NCI-H2171 treated with DMSO at 0.1 percent for 48 hours (cell line): ENCODE measurements at regions not wholly inside any gene's neighbourhood (a gene's known extent, or its start where the extent isn't known, plus 50 kb on each side); places are given as distances from the start of the nearest gene placed in this dataset.

Experiments
- DNase-seq: peaks from one replicate; lab custom pipeline; 2025; lab: John Stamatoyannopoulos, UW

DNA sequence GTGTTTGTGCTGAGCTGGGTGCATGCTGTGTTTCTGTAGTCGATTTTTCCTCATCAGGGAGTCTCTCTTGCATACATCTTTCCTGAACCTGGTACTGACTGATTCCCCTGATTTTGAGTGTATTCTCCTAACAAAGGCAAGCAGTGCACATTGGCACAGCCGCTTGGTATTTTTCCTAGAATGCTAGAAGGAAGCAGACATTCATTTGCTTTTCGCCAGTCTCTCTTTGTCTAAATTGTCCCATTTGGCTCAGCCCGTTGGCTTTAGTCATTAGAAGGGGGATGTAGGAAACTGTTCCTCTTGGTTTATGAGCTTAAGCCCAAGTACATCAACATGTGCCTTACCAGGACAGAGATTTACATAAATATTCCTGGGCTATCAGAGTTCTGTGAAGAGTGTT is 266.1 kb upstream of the TMTC4 start:
- peak; percentile 4 for DNase-seq

DNA sequence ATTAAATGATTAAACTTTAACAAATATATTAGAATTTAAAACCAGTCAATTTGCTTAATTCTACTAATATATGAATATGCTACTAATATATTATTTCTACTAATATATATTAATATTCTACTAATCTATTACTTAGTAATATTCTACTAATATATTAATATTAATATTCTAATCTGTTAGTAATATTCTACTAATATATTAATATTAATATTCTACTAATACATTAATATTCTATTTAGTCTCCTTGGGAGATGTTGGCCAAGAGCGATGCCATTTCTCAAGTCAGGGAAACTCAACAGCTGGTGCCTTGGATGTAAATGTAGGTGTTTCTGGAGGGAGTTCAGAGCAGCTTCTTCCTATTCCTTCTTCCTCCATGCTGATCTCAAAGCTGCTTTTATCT is 259.2 kb upstream of the TMTC4 start:
- DNase-seq: no peak

DNA sequence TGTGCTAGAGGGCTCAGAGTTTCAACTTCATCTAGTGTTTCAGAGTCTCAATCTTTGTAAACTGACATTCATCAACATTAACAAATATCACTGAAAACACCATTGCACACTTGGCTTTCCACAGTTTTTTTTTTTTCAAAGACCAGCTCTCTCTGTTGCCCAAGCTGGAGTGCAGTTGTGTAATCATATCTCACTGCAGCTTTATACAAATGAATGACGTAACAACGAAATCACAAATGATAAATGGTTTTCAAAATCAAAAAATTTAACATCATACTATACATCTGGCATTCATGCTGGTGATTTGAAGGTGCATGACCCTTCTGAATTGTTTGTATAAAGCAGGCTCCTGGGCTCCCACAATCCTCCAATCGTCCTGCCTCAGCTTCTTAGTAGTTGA is 248.0 kb upstream of the TMTC4 start:
- no peak for DNase-seq

DNA sequence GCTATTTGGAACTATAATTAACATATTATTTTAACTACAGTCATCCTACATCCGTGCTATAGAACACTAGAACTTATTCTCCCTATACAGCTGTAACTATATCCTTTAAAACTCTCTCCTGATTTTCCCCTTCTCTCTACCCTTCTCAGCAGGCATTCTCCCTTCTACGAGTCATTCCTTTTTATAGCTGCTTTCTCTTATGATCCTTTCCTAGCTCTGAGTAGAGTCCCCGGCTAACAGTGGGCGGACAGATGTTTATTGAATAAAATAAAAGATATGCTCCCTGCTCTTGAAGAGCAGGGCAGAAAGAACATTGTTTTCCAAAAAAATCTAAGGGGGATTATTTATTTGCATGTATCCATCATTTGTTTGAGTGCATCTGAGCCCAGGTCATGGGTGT is 246.5 kb upstream of the TMTC4 start:
- peak; percentile 10 for DNase-seq

DNA sequence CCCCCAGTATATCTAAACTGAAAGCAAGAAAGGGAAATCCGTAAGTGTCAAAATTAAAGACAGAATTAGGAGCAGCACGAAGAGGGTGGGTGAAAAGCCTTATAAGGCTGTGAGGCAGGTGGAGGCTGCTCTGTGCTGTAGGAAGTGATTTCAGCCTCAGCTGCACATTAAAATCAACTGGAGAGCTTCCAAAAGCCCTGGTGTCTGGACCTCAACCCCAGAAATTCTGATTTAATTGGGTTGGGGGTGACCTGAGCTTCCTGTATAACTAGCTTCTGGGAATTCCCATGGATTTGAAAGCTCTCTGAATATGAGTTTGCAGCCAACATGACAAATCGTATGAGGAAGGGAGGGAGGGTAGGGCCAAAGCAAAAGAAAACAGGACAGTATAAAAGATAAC is 242.4 kb upstream of the TMTC4 start:
- DNase-seq: no peak

DNA sequence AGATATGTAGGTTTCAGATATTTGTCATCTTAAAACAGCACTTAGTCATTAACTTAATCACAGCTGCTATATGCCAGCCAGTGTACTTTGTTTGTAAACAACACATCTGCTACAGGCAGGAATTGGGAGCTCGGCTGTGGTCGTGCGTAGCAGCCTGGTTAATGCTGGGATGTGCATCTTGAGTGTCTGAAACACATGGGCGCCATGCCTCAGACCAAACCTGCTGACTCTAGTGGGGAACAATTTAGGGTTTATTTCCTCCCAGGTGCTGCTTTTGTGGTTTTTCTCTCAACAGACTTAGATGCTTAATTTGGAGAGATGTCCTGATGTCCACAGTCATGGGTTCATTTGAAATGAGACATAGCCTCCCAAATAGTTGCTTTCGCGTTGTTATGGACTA is 238.5 kb upstream of the TMTC4 start:
- DNase-seq: no peak

DNA sequence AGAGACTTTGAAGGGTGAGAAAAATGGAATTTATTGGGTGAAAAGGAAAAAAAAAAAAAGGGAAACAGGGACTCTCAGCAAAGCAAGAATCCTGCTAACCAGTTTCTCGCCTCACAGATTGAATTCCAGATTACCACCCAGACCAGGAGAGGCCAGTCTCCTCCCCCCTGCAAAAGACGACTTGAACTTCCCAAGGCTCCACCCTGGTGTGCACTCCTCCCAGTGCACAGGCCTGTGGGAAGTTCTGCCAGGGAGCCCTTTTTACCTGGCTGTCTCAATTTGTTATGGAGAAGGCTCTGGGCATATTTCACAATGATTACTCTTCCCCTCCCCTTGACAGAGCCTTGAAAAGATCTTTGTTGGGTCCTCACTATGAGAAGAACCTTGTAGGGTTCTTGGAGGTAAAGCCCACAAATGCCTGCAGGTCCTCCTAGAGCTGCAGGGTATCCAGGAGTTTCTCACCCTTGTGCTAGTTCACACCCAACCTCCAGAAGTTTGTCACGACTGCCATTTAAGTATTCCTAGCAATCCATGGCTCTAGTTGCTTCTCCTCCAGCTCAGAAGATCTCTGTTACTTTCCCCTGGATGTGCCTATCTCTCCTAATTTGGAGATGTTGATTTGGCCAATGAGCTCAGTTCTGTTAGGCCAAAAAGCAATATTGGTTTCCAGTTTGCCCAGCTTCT is 229.8 kb upstream of the TMTC4 start:
- no peak for DNase-seq

DNA sequence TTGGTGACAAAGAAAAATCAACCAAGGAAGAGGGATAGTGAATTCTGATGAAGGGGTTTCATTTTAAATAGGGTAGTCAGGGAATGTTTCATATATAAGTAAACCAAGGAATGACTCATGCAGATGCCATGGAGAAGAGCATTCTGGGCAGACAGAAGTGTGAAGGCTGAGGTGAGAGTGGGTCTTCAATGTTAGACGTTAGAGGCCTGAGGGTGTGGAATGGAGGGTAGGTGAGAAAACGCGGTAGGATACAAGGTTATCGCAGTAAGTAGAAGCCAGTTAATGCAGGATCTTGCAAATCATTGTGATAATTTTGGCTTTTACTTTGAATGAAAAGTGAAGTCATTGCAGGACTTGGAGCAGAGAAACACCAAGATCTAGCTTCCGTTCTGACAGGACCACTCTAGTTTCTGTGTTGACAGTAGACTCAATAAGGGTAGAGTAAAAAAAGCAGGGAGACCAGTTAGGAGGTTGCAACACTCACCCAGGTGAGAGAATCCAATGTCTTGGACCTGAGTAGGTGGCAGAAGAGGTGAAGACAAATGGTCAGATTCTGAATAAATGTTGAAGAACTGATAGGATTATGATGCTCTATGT is 225.2 kb upstream of the TMTC4 start:
- no peak for DNase-seq

DNA sequence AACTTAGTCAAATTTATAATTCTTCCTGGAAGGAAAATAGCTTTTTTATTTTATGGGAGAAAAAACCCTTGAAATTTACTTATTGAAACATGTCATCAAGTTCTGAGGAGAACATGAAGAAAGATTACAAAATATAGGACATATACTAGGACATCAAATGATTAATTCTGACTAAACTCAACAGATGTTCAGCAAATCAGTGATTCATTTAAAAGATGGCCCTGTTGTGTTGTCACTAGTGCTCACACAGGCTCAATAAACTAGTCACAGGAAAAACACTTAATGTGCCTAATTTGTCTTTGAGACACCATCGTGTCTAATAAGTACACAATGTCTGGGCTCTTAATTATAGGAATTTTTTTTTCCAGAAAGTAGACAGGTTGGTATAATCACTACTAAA is 223.8 kb upstream of the TMTC4 start:
- DNase-seq: peak; percentile 83

DNA sequence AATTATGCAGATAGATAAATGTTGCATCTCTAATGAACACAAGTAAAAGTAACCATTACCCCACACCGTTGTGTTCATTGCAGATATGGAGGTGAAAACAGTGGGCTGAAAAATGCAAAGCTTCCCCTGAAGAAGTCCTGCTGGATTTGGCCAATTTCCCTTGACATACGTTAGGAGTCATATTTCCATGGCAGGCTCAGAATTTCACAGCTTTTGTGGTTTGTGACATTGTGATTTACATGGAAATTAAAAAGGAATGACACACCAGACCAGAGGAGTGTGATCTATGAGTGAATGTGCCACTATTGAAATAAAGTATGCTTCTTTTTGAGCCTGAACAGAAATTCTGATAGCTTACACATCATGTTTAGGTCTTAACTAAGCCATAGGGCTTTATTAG is 221.1 kb upstream of the TMTC4 start:
- no peak for DNase-seq

DNA sequence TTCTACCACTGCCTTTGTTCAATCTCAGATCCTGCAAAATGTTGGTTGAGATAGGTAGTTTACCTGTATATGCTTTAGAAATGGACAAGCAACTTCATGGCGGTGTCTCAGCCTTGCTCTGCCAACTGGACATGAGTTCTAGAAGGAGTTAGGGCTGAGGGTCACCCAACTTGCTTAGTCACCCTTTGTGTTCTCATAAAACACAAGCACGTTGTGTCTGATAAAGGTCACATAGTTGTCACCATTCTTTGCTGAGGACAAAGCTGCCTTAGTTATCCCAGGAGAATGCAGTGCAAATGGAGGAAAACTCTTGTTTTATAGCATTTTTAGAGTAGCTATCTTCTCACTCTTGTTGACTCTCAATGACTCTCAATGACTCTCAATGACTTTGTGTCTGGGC is 218.4 kb upstream of the TMTC4 start:
- no peak for DNase-seq

DNA sequence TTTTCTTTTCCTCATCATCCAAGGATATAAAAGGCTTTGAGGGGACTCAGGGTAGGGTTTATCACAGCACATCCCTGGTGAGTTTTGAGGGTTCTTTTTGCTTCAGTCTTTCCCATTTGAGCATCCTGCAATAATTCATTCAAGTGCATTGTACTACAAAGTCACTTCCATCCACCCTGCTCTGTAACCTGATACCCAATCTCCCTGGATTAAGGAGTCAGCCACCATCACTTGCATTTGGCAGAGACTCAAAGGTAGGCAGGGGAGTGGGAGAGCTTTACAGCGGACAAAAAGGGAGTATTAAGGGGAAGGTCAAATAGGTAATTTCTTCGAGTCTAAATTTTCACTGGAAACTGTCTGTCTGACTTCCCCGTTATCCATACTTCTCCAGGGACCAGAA is 216.1 kb upstream of the TMTC4 start:
- peak; percentile 63 for DNase-seq

DNA sequence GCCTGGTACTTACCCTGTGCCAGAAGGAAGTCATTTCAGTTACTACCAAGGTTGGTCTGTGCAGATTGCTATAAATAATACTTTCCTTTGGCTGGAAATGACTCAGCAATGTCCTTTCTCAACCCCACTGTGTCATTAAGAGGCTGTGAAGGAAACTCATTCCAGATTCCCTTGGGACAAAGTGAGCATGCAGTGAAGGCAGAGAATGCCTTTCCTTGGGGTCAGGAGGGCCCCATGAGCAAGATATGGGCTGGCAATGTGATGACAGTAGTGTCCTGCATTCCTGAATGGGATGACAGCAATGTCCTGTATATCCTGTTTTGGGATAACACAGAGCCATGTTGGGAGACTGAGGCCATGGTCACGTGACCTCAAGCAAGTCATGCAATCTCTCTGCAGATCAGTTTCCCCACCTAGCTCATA is 213.1 kb upstream of the TMTC4 start:
- DNase-seq: peak; percentile 41

DNA sequence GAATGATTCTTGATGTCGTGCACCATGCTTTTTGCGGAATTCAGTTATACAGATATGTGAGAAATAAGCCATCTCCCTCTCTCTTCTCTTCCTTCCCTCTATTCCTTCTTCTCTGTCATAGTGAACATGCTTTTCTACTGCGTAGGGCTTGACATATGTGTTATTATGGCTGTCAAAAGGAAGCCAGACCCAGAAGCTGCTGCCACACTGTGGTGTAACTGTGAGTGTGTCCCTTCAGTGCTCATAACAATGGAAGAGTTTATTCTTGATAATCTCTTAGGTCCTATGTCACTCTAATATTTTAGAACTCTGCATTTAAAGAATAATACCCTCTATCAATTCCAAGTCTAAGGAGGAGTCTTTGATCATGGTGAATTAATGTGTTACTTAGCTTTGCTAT is 208.9 kb upstream of the TMTC4 start:
- DNase-seq: no peak

DNA sequence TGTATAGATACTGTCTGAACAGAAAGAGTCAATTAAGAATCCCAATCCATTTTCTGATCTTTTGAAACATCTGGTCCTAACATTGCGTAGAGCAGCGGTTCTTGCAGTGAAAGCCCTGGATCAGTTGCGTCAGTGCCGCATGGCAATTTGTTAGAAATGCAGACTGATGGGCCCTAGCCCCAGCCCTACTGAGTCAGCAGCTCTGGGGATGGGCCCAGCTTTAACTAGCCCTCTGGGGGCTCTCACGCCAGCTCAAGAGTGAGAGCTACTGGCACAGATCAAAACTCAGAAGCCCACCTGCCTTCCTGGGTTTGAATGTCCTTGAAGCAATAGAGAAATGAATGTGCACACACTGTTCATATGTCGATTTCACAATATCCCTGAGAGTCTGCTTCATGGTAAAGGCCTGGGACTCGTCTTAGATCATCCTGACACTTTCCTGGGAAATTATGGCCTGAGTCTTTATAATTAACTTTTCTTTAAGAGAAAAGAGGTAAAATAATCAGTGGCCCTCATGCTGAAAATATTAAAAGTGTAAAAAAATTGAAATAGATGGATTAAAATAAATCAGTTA is 206.8 kb upstream of the TMTC4 start:
- DNase-seq: no peak

DNA sequence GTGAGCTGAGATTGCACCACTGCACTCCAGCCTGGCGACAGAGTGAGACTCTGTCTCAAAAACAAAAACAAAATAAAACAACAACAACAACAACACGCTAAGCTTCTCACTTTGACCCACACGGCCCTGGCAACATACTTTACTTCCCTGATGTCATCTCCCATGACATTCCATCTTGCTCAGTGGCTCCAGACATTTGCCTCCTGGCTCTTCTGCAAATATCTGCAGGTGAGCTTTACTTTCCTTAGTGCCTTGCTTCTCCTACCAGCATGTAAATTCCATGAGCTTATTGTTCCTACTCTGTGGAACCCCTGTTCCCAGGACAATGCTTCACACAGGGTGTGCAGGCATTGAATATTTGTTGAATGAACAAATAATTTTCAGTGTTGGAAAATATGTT is 205.6 kb upstream of the TMTC4 start:
- DNase-seq: no peak

DNA sequence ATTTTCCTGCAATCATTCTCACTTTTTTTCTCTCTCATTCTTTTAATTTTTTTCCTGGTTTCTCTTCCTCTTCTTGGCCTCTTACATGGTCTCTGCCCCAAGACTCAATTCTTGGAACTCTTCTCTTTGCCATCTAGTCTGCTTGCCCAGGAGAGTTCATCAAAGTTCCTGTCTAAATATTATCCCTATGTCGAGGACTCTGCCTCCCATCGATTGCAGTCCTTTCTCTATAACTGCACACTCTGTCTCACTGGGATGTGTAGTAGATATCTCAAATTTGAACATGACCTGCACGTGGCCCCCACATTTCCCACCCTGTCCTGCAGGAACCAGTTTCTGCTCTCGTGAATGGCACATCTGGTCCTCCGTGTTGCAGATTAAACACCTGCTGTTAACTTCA is 204.7 kb upstream of the TMTC4 start:
- no peak for DNase-seq

DNA sequence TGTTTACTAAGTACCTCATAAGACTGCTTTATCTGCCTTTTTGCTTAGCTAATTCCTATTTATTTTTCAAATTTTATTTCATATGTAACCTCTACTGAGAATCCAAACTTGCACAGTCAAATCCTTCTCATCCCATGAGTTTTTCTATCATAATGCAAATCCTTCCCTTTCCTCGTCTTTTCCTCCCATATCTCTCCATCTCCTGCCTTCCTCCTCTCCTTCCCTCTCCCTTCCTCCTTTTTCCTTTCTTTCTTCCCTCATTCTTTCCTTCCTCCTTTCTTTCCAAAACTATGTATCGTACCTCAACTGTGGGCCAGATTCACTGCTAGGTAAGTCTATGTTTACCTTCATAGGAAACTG is 201.4 kb upstream of the TMTC4 start:
- no peak for DNase-seq

DNA sequence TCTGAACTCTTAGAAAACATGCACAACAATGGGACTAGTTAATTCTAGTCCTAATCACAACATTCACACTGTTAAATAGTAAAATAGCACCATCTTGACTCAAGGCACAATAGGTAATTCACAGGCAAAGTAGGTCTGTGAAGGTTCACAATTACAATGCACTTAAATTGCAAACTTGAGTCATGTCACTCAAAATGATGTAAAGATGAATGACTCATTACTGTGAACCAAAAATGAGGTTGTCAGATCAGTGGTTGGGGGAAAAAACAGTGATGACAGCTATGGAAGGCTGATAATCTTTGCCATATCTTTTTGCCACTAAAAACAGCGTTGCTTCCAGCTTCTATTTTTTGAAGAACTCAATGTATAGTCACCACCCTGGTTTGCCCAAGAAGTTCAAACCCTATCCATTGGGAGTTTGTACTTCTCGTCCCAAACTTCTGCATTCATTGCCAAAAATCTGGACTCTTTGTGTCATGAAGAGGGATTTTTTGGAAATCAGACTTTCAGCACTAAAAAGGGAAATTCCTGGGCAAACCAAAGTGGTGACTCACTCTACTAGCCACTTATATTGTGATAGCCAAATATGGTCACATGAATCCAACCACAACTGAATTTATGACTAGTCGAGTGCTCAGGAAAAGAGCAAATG is 200.9 kb upstream of the TMTC4 start:
- no peak for DNase-seq

DNA sequence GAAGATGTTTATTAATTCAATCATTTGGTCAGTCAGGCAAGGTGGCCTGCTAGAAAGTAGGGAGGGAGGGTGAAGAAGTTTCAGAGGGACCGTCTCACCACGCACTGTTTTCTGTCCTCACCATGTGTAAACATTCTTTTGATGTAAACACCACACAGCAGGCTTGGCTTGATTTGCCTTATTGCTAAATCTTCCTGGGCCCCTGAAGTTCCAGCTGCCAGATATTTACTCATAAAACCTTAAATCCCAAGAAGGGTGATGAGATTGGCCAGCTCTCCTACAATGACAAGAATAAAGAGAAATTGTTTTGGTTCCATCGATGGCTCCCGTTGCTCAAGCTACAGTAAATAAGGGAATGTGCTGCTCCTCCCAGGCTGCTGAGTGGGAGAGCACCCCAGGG is 198.2 kb upstream of the TMTC4 start:
- DNase-seq: no peak

DNA sequence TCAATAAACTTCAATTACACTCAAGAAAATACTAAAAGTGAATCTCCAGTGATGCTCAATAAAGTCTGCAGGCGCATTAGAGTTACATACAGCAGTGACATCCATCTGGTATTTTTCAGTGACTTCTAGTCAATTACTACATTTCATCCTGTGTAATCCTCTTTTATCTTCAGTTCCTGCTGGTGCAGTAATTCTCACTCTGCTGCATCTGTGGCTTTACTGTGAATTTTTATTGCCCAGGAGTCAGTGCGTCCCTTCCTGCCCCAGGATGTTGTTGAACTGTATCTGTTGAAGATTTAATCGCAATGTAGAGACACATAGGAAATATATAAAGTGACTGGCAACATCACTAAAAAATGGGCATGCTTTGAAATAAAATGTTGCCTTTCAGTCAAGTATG is 196.3 kb upstream of the TMTC4 start:
- DNase-seq: no peak

DNA sequence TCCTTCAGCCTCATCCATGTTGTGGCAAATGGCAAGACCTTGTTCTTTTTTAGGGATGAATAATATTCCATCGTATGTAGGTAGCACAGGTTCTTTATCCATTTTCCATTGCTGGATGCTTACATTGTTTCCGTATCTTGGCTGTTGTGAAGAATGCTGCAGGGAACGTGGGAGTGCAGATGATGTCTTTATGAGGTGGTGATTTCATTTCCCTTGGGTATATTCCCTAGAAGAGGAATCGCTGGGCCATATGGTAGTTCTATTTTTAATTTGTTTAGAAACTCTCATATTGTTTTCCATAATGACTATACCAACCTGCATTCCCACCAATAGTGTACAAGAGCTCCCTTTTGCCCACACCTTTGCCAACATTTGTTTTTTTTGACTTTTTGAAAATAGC is 186.3 kb upstream of the TMTC4 start:
- DNase-seq: peak; percentile 98

DNA sequence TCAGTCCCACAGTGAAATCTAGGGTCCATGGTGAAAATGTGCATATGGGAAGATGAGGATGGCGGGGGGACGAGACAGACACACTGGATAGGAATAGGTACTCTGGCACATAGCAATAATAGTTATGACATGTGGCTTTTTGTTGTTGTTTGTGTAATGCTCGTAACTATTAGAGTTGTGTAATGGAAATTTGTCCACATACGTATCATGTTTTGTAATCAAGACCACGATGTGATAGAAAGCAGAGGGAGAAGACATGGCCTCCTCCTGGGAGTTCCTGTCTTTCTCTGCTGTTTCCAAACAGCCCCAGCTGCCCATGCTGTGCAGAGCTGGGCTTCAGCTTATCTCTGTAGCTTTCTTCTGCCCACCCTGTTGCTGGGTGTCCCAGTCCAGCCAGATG is 185.3 kb upstream of the TMTC4 start:
- DNase-seq: peak; percentile 12

DNA sequence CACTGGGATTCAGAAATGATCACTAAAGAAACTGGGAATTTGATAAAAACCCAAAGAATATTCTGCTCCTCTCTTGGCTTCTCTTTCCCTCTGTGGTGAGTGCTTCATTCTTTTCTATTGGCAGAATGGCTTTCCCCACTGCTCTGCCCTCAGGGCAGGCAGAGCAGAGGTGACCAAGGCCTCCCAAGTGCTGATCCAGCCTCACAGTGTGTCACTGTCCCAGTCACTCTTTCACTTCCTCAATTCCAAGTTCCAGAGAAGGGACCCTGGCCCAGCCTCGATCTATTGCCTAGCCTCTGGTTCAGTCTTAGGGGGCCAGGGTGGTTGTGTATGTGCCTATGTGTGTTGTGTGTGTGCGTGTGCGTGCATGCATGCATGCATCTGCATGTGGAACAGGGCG is 180.6 kb upstream of the TMTC4 start:
- DNase-seq: no peak
